ENCODE measurements at regions not wholly inside any gene's neighbourhood (a gene's known extent, or its start where the extent isn't known, plus 50 kb on each side); places are given as distances from the start of the nearest gene placed in this dataset.

DNA sequence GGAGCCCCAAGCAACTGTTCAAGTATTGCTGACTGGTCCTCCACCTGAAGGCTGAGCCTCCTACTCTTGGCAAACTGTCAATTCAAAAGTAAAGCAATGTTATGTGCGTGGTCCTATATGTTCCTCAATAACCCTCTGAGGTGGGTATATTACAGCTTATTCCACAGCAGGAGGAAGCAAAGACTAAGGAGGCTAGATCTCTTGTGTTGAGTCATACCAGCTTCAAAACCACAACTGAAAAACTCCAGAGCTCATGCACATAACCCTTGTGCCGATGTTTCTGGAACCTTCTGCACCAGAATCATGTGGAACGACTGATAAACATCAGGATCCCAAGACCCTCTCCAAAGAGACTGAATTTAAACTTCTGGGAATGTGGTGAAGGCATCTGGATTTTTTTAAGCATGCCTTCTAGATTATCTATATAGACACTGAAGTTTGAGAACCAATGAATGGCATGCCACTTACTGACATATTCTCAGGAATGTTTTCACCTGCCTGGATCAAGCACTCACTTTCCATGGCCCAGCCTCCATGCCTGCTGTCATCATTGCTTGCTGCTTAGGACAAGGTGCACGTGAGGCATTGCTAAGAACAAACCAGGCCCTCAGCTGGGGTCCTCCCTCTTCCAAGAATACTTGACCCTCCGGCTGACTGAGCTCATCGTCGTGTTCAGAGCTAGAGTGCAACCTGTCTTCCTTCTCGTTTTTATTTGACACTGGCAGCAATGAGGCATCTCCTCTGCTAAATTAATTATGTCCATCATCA lies 194.7 kb downstream of the BCL11B start:
- H3K27me3 ChIP-seq (ENCODE audit: insufficient read depth, low read depth, low read length), result no peaks in the 10 kb centered on the region
- H3K79me2 ChIP-seq (replicated peaks; ENCODE audit: insufficient read depth, low read length), result no peaks in the 10 kb centered on the region
- no peak overlapping the region for H3K4me2 ChIP-seq (ENCODE audit: low read length)
- H3K9me3 ChIP-seq (ENCODE audit: low read length), result no peaks in the 10 kb centered on the region
- no peak overlapping the region for H2AFZ ChIP-seq (ENCODE audit: low read depth, low read length)
- H3K4me3 ChIP-seq (ENCODE audit: low read length), result no peak overlapping the region
- H4K20me1 ChIP-seq (ENCODE audit: insufficient read depth), result no peaks in the 10 kb centered on the region
- no peak overlapping the region for H3K9ac ChIP-seq (ENCODE audit: low read length)
- no peak for TF ChIP-seq EP300 (conservative IDR thresholded peaks at IDR 0.05; ENCODE audit: poor library complexity, severe bottlenecking)
- no peak for TF ChIP-seq SMC3 (conservative IDR thresholded peaks at IDR 0.05; ENCODE audit: poor library complexity)
- no peak for TF ChIP-seq TAF1 (IDR thresholded peaks at IDR 0.05; ENCODE audit: low read depth)
- TF ChIP-seq, protein P1, sequence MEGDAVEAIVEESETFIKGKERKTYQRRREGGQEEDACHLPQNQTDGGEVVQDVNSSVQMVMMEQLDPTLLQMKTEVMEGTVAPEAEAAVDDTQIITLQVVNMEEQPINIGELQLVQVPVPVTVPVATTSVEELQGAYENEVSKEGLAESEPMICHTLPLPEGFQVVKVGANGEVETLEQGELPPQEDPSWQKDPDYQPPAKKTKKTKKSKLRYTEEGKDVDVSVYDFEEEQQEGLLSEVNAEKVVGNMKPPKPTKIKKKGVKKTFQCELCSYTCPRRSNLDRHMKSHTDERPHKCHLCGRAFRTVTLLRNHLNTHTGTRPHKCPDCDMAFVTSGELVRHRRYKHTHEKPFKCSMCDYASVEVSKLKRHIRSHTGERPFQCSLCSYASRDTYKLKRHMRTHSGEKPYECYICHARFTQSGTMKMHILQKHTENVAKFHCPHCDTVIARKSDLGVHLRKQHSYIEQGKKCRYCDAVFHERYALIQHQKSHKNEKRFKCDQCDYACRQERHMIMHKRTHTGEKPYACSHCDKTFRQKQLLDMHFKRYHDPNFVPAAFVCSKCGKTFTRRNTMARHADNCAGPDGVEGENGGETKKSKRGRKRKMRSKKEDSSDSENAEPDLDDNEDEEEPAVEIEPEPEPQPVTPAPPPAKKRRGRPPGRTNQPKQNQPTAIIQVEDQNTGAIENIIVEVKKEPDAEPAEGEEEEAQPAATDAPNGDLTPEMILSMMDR (IDR thresholded peaks at IDR 0.05; ENCODE audit: poor library complexity, severe bottlenecking), result no peak
- no peak for TF ChIP-seq EZH2 (IDR thresholded peaks at IDR 0.05; ENCODE audit: borderline replicate concordance, insufficient read depth, low read length, poor library complexity, severe bottlenecking)
- TF ChIP-seq POLR2AphosphoS5 (IDR thresholded peaks at IDR 0.05), result no peak
- TF ChIP-seq, protein P2, sequence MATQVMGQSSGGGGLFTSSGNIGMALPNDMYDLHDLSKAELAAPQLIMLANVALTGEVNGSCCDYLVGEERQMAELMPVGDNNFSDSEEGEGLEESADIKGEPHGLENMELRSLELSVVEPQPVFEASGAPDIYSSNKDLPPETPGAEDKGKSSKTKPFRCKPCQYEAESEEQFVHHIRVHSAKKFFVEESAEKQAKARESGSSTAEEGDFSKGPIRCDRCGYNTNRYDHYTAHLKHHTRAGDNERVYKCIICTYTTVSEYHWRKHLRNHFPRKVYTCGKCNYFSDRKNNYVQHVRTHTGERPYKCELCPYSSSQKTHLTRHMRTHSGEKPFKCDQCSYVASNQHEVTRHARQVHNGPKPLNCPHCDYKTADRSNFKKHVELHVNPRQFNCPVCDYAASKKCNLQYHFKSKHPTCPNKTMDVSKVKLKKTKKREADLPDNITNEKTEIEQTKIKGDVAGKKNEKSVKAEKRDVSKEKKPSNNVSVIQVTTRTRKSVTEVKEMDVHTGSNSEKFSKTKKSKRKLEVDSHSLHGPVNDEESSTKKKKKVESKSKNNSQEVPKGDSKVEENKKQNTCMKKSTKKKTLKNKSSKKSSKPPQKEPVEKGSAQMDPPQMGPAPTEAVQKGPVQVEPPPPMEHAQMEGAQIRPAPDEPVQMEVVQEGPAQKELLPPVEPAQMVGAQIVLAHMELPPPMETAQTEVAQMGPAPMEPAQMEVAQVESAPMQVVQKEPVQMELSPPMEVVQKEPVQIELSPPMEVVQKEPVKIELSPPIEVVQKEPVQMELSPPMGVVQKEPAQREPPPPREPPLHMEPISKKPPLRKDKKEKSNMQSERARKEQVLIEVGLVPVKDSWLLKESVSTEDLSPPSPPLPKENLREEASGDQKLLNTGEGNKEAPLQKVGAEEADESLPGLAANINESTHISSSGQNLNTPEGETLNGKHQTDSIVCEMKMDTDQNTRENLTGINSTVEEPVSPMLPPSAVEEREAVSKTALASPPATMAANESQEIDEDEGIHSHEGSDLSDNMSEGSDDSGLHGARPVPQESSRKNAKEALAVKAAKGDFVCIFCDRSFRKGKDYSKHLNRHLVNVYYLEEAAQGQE (IDR thresholded peaks at IDR 0.05; ENCODE audit: borderline replicate concordance), result no peak
- TF ChIP-seq RAD21 (conservative IDR thresholded peaks at IDR 0.05), result no peak
- TF ChIP-seq MXI1 (conservative IDR thresholded peaks at IDR 0.05; ENCODE audit: poor library complexity, severe bottlenecking), result no peak
- no peaks in the 10 kb centered on the region for H3F3A ChIP-seq (ENCODE audit: insufficient read depth, low read length, poor library complexity, severe bottlenecking)
- H3K9me2 ChIP-seq (ENCODE audit: insufficient read depth, low read length), result no peaks in the 10 kb centered on the region
- H3K27ac ChIP-seq (ENCODE audit: low read length), result no peak overlapping the region
- H3K36me3 ChIP-seq (ENCODE audit: insufficient read depth, low read length), result no peaks in the 10 kb centered on the region

DNA sequence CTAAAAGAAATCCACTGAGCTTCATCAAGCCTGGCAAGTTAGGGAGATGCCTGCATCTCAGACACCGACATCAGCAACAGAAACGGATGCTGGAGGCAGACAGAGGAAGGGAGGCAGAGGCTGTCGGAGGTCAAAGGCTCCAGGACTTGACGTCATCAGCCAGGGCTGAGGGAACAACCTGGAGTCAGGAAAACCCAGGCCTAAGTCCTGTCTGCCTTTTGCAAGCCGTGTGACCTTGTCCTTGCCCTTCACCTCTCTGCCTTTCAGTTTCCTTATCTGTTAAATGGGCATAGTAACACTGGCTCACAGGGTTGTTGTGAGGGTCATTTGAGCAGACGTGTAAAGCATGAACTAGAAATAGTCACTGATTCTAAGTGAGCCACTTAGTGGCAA lies 194.2 kb downstream of the BCL11B start:
- no peak overlapping the region for H3K9ac ChIP-seq (ENCODE audit: low read length)
- H3K36me3 ChIP-seq (ENCODE audit: insufficient read depth, low read length), result no peaks in the 10 kb centered on the region
- no peaks in the 10 kb centered on the region for H3K9me2 ChIP-seq (ENCODE audit: insufficient read depth, low read length)
- H4K20me1 ChIP-seq (ENCODE audit: insufficient read depth), result no peaks in the 10 kb centered on the region
- no peaks in the 10 kb centered on the region for H3K79me2 ChIP-seq (replicated peaks; ENCODE audit: insufficient read depth, low read length)
- no peaks in the 10 kb centered on the region for H3K27me3 ChIP-seq (ENCODE audit: insufficient read depth, low read depth, low read length)
- H3K27ac ChIP-seq (ENCODE audit: low read length), result no peak overlapping the region
- H3K9me3 ChIP-seq (ENCODE audit: low read length), result no peaks in the 10 kb centered on the region
- H2AFZ ChIP-seq (ENCODE audit: low read depth, low read length), result no peak overlapping the region
- no peaks in the 10 kb centered on the region for H3F3A ChIP-seq (ENCODE audit: insufficient read depth, low read length, poor library complexity, severe bottlenecking)
- TF ChIP-seq POLR2AphosphoS5 (IDR thresholded peaks at IDR 0.05) (no peak), MXI1 (conservative IDR thresholded peaks at IDR 0.05; ENCODE audit: poor library complexity, severe bottlenecking) (no peak), EP300 (conservative IDR thresholded peaks at IDR 0.05; ENCODE audit: poor library complexity, severe bottlenecking) (no peak), SMC3 (conservative IDR thresholded peaks at IDR 0.05; ENCODE audit: poor library complexity) (no peak), EZH2 (IDR thresholded peaks at IDR 0.05; ENCODE audit: borderline replicate concordance, insufficient read depth, low read length, poor library complexity, severe bottlenecking) (no peak), RAD21 (conservative IDR thresholded peaks at IDR 0.05) (no peak), TAF1 (IDR thresholded peaks at IDR 0.05; ENCODE audit: low read depth) (no peak)
- TF ChIP-seq, protein P2 (IDR thresholded peaks at IDR 0.05; ENCODE audit: borderline replicate concordance), result no peak
- TF ChIP-seq, protein P1 (IDR thresholded peaks at IDR 0.05; ENCODE audit: poor library complexity, severe bottlenecking), result no peak
- no peak overlapping the region for H3K4me2 ChIP-seq (ENCODE audit: low read length)
- H3K4me3 ChIP-seq (ENCODE audit: low read length), result no peak overlapping the region

Data from neural cell (in vitro differentiated cells).